G401 (cell line): ENCODE measurements at regions not wholly inside any gene's neighbourhood (a gene's known extent, or its start where the extent isn't known, plus 50 kb on each side); places are given as distances from the start of the nearest gene placed in this dataset.

ENCODE experiments used
- DNase-seq: peaks from one replicate; pipeline ENCODE4 v3.0.0-alpha.2; 2015; ENCODE audit warnings: low spot score
- in situ Hi-C: cut with HindIII; loops from 2 replicates; pipeline ENCODE4 v1.10.0; 2016; ENCODE audit warnings: low sequenced_read_pairs, mixed read lengths

- DNase-seq = no peak
- in situ Hi-C loops = no loop called here
These were observed 162.4 kb upstream of the GPRIN3 start for GRCh38 chr4:89469930-89470375.

GRCh38 chr4:89469516-89469915 lies 161.9 kb upstream of the GPRIN3 start:
- in situ Hi-C loops = no loop called here
- no peak for DNase-seq

GRCh38 chr4:89468602-89469001 lies 161.0 kb upstream of the GPRIN3 start:
- in situ Hi-C loops = no loop called here

GRCh38 chr4:89463341-89463740 lies 155.7 kb upstream of the GPRIN3 start:
- in situ Hi-C loops = no loop called here
- DNase-seq = no peak

More at GRCh38 chr4:89468602-89469001, 161.0 kb upstream of the GPRIN3 start:
- no peak for DNase-seq

GRCh38 chr4:89447543-89447942 lies 139.9 kb upstream of the GPRIN3 start:
- DNase-seq = no peak
- in situ Hi-C loops = no loop called here

GRCh38 chr4:89446193-89446592 lies 138.6 kb upstream of the GPRIN3 start:
- in situ Hi-C loops = no loop called here
- DNase-seq = no peak

- in situ Hi-C loops = no loop called here
- DNase-seq = no peak
These were observed 131.9 kb upstream of the GPRIN3 start for GRCh38 chr4:89439533-89439932.

GRCh38 chr4:89438102-89438831 lies 130.7 kb upstream of the GPRIN3 start:
- in situ Hi-C loops = no loop called here
- peak; percentile 35 for DNase-seq

- in situ Hi-C loops = no loop called here
- peak; percentile 82 for DNase-seq
These were observed 126.9 kb upstream of the GPRIN3 start for GRCh38 chr4:89434364-89434988.

GRCh38 chr4:89427782-89428181 lies 120.2 kb upstream of the GPRIN3 start:
- DNase-seq = no peak
- in situ Hi-C loops = no loop called here

- in situ Hi-C loops = no loop called here
These were observed 117.4 kb upstream of the GPRIN3 start for GRCh38 chr4:89425023-89425422.

GRCh38 chr4:89422441-89422990 lies 114.9 kb upstream of the GPRIN3 start:
- in situ Hi-C loops = no loop called here
- no peak for DNase-seq

More at GRCh38 chr4:89425023-89425422, 117.4 kb upstream of the GPRIN3 start:
- DNase-seq = no peak

GRCh38 chr4:89420507-89420906 lies 112.9 kb upstream of the GPRIN3 start:
- in situ Hi-C loops = no loop called here
- no peak for DNase-seq

GRCh38 chr4:89419111-89419695 lies 111.6 kb upstream of the GPRIN3 start:
- in situ Hi-C loops = no loop called here

GRCh38 chr4:89416960-89417359 lies 109.4 kb upstream of the GPRIN3 start:
- in situ Hi-C loops = no loop called here
- DNase-seq = no peak

More at GRCh38 chr4:89419111-89419695, 111.6 kb upstream of the GPRIN3 start:
- DNase-seq = no peak

GRCh38 chr4:89413518-89413917 lies 105.9 kb upstream of the GPRIN3 start:
- DNase-seq = no peak
- in situ Hi-C loops = no loop called here

- no peak for DNase-seq
- in situ Hi-C loops = no loop called here
These were observed 104.1 kb upstream of the GPRIN3 start for GRCh38 chr4:89411539-89412309.

- in situ Hi-C loops = no loop called here
- DNase-seq = no peak
These were observed 103.1 kb upstream of the GPRIN3 start for GRCh38 chr4:89410687-89411086.

GRCh38 chr4:89404530-89404929 lies 96.9 kb upstream of the GPRIN3 start:
- no peak for DNase-seq
- in situ Hi-C loops = no loop called here
